Hindlimb muscle (tissue), 1 donor: ENCODE measurements at regions not wholly inside any gene's neighbourhood (a gene's known extent, or its start where the extent isn't known, plus 50 kb on each side); places are given as distances from the start of the nearest gene placed in this dataset.
"Not testable (repeated sequence)": the region's sequence is repeated elsewhere in the genome, so short reads cannot be mapped to it uniquely, and the experiment has no call there.

ENCODE experiments used
- DNase-seq: peaks from one replicate; pipeline ENCODE4 v3.0.0-alpha.2; 2013

GRCh38 chr1:144140243-144140642, 168.5 kb upstream of the FAM72C start:
- not testable (repeated sequence) for DNase-seq

- DNase-seq = not testable (repeated sequence)
Observed at GRCh38 chr1:144105006-144105405, 133.2 kb upstream of the FAM72C start.

GRCh38 chr1:144104000-144104677, 132.4 kb upstream of the FAM72C start:
- DNase-seq = not testable (repeated sequence)

GRCh38 chr1:144103156-144103880, 131.5 kb upstream of the FAM72C start:
- DNase-seq = not testable (repeated sequence)

GRCh38 chr1:144102046-144102745, 130.4 kb upstream of the FAM72C start:
- not testable (repeated sequence) for DNase-seq

GRCh38 chr1:144101397-144102045, 129.7 kb upstream of the FAM72C start:
- no peak for DNase-seq

- DNase-seq = peak; percentile 7
Observed at GRCh38 chr1:144077167-144077841, 105.5 kb upstream of the FAM72C start.

- DNase-seq = not testable (repeated sequence)
Observed at GRCh38 chr1:144076646-144077045, 104.9 kb upstream of the FAM72C start.

- DNase-seq = not testable (repeated sequence)
Observed at GRCh38 chr1:144070394-144071053, 98.7 kb upstream of the FAM72C start.

GRCh38 chr1:144067042-144067441, 95.3 kb upstream of the FAM72C start:
- DNase-seq = not testable (repeated sequence)

- DNase-seq = not testable (repeated sequence)
Observed at GRCh38 chr1:144066071-144066813, 94.5 kb upstream of the FAM72C start.

GRCh38 chr1:144065299-144066060, 93.7 kb upstream of the FAM72C start:
- not testable (repeated sequence) for DNase-seq

- DNase-seq = not testable (repeated sequence)
Observed at GRCh38 chr1:144049365-144049764, 77.6 kb upstream of the FAM72C start.

GRCh38 chr1:144046645-144047044, 74.9 kb upstream of the FAM72C start:
- not testable (repeated sequence) for DNase-seq

- DNase-seq = not testable (repeated sequence)
Observed at GRCh38 chr1:144045751-144046546, 74.2 kb upstream of the FAM72C start.

GRCh38 chr1:144042251-144042650, 70.5 kb upstream of the FAM72C start:
- DNase-seq = not testable (repeated sequence)

GRCh38 chr1:144040293-144040692, 68.5 kb upstream of the FAM72C start:
- DNase-seq = not testable (repeated sequence)

- DNase-seq = not testable (repeated sequence)
Observed at GRCh38 chr1:144034045-144034444, 62.3 kb upstream of the FAM72C start.

GRCh38 chr1:144031550-144031949, 59.8 kb upstream of the FAM72C start:
- not testable (repeated sequence) for DNase-seq
